Sigmoid colon (tissue), 6 donors: ENCODE measurements at regions not wholly inside any gene's neighbourhood (a gene's known extent, or its start where the extent isn't known, plus 50 kb on each side); places are given as distances from the start of the nearest gene placed in this dataset.

ENCODE experiments used
- DNase-seq: peaks from one replicate; pipeline ENCODE4 v3.0.0-alpha.2; 2019
- H3K27ac ChIP-seq, 4 donors: fragments of 200-600 bp; sonication (generic); one replicate each; pipeline ENCODE4 v1.5.1; 2016 to 2019; ENCODE audit warnings: mild to moderate bottlenecking in 1 of 4
- H3K27me3 ChIP-seq, 3 donors: fragments of 200-600 bp; sonication (generic); one replicate each; pipeline ENCODE4 v1.5.1; 2019; ENCODE audit warnings: mild to moderate bottlenecking in 1 of 3
- H3K36me3 ChIP-seq, 4 donors: fragments of 200-600 bp; sonication (generic); one replicate each; pipeline ENCODE4 v1.5.1; 2016 to 2019
- H3K4me1 ChIP-seq, 4 donors: fragments of 200-600 bp; sonication (generic); one replicate each; pipeline ENCODE4 v1.5.1; 2017 to 2019
- H3K4me3 ChIP-seq, 4 donors: fragments of 200-600 bp; sonication (generic); one replicate each; pipeline ENCODE4 v1.5.1; 2017 to 2019; ENCODE audit warnings: mild to moderate bottlenecking in 2 of 4, moderate library complexity in 1 of 4
- H3K9me3 ChIP-seq, 4 donors: fragments of 200-600 bp in 3 of 4; sonication (generic) in 3 of 4; one replicate each; pipeline versions ENCODE4 v1.5.1 to v1.6.1; 2013 to 2019
- CTCF ChIP-seq, 4 experiments: fragments of 450-650 bp in 3 of 4; fragments of 200-600 bp in 1 of 4; IDR thresholded peaks; one replicate each; pipeline ENCODE4 v1.5.1; 2016 to 2019; ENCODE audit warnings: antibody characterized with exemption in 4 of 4, mild to moderate bottlenecking in 3 of 4, moderate library complexity in 2 of 4
- EP300 ChIP-seq, 4 donors: sonication (generic); formaldehyde crosslinking; IDR thresholded peaks; one replicate each; pipeline ENCODE4 v1.6.1; 2017; ENCODE audit warnings: antibody characterized with exemption in 4 of 4
- POLR2A ChIP-seq, 2 donors: fragments of 450-650 bp; IDR thresholded peaks; one replicate each; pipeline ENCODE4 v1.6.1; 2016; ENCODE audit warnings: antibody characterized with exemption in 2 of 2, mild to moderate bottlenecking in 2 of 2, moderate library complexity in 2 of 2
- POLR2AphosphoS5 ChIP-seq, 4 donors: sonication (generic); formaldehyde crosslinking; IDR thresholded peaks; one replicate each; pipeline ENCODE4 v1.6.1; 2017; ENCODE audit warnings: antibody characterized with exemption in 4 of 4
- WGBS, 2 donors: extraction: QIAGEN DNeasy Blood & Tissue Kit; methylation state at CpG; one replicate each; pipeline ENCODE4 v1.1.7; 2013; 5-methylcytosine and 5-hydroxymethylcytosine counted together
- intact Hi-C: fragments of 100-400 bp; cut with DNase I; formaldehyde crosslinking; loops from one replicate; pipeline ENCODE4 v1.15.1; 2023
- donor health status: healthy with polysubstance abuse.
- donor health status: healthy.

DNA sequence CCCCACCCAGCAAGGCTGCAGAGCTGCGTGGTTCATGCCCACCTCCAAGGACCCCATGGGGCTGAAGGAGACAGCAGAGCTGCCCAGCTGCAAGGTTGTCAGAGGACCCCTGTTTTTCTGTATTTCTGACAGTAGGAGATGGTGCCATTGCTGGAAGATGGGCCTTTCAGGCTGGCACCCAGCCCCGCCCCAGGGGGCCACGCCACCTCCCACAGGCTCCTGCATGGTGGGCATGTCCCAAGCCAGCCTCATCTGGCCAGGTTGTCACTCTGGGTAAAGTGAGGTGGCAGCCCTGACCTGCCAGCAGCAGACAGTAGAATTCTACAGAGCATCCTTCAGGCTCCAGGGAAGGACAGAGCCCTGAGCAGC is 75.5 kb upstream of the RET start:
- intact Hi-C loops, result no loop called here
- Histone ChIP-seq H3K4me1 (no peaks in the 10 kb centered on the region), H3K27ac (no peak overlapping the region), H3K36me3 (no peaks in the 10 kb centered on the region), H3K9me3 (no peaks in the 10 kb centered on the region), H3K27me3 (no peaks in the 10 kb centered on the region), H3K4me3 (no peak overlapping the region)
- TF ChIP-seq POLR2AphosphoS5 (IDR thresholded peaks at IDR 0.05) (no peak), EP300 (IDR thresholded peaks at IDR 0.05) (no peak), CTCF (IDR thresholded peaks at IDR 0.05) (no peak), POLR2A (IDR thresholded peaks at IDR 0.05) (no peak)
- DNase-seq, result no peak
- WGBS, 2 donors, result 63 to 88% methylated on average over 3 of the region's 3 CpGs

DNA sequence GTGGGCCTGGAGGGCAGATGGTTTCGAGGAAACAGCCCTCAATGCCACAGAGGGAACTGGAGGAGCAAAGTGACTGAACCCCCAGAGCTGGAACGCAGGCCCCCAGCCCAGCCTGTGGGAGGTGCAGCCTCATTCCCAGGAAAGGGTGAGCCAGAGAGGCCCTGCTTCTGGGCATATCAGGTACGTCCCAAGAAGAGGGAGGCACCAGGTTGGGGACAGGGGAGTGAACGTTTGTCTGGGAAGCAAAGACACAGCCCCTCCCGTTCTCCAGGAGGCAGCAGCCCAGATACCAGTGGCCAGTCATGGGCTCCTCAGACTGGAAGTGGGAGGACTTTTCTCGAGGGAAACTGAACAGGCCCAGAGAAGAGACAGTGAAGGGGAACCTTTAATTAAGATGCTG is 74.3 kb upstream of the RET start:
- Histone ChIP-seq H3K36me3 (no peaks in the 10 kb centered on the region), H3K4me1 (no peaks in the 10 kb centered on the region), H3K9me3 (no peaks in the 10 kb centered on the region), H3K27ac (no peak overlapping the region), H3K27me3 (no peaks in the 10 kb centered on the region), H3K4me3 (no peak overlapping the region)
- no peak for TF ChIP-seq CTCF (IDR thresholded peaks at IDR 0.05)
- no peak for TF ChIP-seq EP300 (IDR thresholded peaks at IDR 0.05)
- TF ChIP-seq POLR2AphosphoS5 (IDR thresholded peaks at IDR 0.05), result no peak
- no peak for TF ChIP-seq POLR2A (IDR thresholded peaks at IDR 0.05)
- intact Hi-C loops, result no loop called here
- 60 to 74% methylated on average over 6 of the region's 6 CpGs for WGBS, 2 donors
- DNase-seq, result no peak

- Histone ChIP-seq H3K4me3 (no peak overlapping the region), H3K4me1 (no peaks in the 10 kb centered on the region), H3K27me3 (no peaks in the 10 kb centered on the region), H3K36me3 (no peaks in the 10 kb centered on the region), H3K27ac (no peak overlapping the region), H3K9me3 (peaks cover 0 to 4% (median 0%) of the 10 kb centered on the region in 4 donors)
- intact Hi-C loops, result no loop called here
- TF ChIP-seq EP300 (IDR thresholded peaks at IDR 0.05) (no peak), POLR2AphosphoS5 (IDR thresholded peaks at IDR 0.05) (no peak), CTCF (IDR thresholded peaks at IDR 0.05) (no peak), POLR2A (IDR thresholded peaks at IDR 0.05) (no peak)
- no peak for DNase-seq
- WGBS, 2 donors, result 77 to 87% methylated on average over 1 of the region's 1 CpG
Measured at GRCh38 chr10:43006490-43006889, 70.4 kb upstream of the RET start.

DNA sequence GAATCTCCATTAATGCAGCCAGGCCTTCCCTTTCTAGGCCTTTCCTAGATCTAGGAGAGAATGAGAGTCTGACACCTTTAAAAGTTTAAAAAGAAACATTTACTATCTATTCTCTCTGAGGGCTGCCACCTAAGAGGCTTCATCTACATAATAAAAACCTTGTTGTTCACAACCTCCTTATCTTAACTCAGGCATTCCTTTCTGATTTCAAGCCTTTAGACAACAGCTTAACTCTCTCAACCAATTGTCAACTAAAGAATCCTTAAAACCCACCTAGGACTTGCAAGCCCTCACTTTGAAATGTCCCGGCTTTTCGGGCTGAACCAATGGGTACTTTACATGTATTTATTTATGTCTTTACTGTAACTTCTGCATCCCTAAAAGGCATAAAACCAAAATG is 64.3 kb upstream of the RET start:
- H3K27ac ChIP-seq, result no peak overlapping the region
- H3K36me3 ChIP-seq, result no peaks in the 10 kb centered on the region
- peaks cover 0 to 4% (median 0%) of the 10 kb centered on the region in 4 donors for H3K9me3 ChIP-seq
- H3K27me3 ChIP-seq, result no peaks in the 10 kb centered on the region
- no peak for DNase-seq
- no peaks in the 10 kb centered on the region for H3K4me1 ChIP-seq
- 91% methylated on average over 2 of the region's 2 CpGs for WGBS, 2 donors
- intact Hi-C loops, result no loop called here
- TF ChIP-seq POLR2AphosphoS5 (IDR thresholded peaks at IDR 0.05) (no peak), POLR2A (IDR thresholded peaks at IDR 0.05) (no peak), EP300 (IDR thresholded peaks at IDR 0.05) (no peak), CTCF (IDR thresholded peaks at IDR 0.05) (no peak)
- H3K4me3 ChIP-seq, result no peak overlapping the region

DNA sequence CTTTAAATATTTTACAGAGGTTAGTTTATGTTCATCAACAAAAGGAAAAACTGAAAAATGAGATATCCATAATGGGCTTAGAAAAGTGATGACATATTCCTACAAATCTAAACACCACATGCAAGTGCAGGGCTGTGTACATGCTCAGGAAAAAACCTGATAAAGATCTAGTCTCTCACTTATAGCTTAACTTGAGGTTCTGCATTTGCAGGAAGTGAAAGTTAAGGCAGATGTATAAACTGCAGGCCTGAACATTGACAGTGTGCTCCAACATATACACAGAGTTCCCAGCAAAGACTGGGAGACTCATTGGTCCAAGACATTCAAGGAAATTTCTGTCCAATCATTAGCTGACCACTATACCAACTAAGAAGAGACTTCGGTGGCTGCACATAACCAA is 63.8 kb upstream of the RET start:
- DNase-seq, result no peak
- Histone ChIP-seq H3K4me1 (no peaks in the 10 kb centered on the region), H3K9me3 (peaks cover 0 to 4% (median 0%) of the 10 kb centered on the region in 4 donors), H3K27me3 (no peaks in the 10 kb centered on the region), H3K27ac (no peak overlapping the region), H3K36me3 (no peaks in the 10 kb centered on the region), H3K4me3 (no peak overlapping the region)
- 93 to 94% methylated on average over 1 of the region's 1 CpG for WGBS, 2 donors
- intact Hi-C loops, result no loop called here
- TF ChIP-seq CTCF (IDR thresholded peaks at IDR 0.05) (no peak), POLR2AphosphoS5 (IDR thresholded peaks at IDR 0.05) (no peak), POLR2A (IDR thresholded peaks at IDR 0.05) (no peak), EP300 (IDR thresholded peaks at IDR 0.05) (no peak)
